ENCODE measurements at regions not wholly inside any gene's neighbourhood (a gene's known extent, or its start where the extent isn't known, plus 50 kb on each side); places are given as distances from the start of the nearest gene placed in this dataset.

DNA sequence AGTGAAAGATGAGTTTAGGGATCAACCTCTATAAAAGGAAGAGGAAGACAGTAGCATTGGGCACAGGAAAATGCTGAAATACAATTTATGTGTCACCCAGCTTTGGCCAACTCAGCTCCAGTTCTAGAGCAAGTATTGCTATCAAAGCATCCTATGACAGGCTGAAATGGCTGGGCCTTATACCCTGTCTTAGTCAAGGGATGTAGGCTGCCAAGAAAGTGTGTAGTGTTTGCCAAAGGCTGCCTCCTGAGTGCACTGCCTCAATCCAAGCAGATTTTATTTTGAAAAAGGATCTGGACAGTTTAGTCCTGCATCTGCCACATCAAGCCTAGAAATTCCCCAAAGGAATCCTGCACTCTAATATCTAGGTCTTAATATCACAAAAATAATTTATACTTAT is 359.9 kb upstream of the ZC3H15 start:
- TF ChIP-seq, protein P1, sequence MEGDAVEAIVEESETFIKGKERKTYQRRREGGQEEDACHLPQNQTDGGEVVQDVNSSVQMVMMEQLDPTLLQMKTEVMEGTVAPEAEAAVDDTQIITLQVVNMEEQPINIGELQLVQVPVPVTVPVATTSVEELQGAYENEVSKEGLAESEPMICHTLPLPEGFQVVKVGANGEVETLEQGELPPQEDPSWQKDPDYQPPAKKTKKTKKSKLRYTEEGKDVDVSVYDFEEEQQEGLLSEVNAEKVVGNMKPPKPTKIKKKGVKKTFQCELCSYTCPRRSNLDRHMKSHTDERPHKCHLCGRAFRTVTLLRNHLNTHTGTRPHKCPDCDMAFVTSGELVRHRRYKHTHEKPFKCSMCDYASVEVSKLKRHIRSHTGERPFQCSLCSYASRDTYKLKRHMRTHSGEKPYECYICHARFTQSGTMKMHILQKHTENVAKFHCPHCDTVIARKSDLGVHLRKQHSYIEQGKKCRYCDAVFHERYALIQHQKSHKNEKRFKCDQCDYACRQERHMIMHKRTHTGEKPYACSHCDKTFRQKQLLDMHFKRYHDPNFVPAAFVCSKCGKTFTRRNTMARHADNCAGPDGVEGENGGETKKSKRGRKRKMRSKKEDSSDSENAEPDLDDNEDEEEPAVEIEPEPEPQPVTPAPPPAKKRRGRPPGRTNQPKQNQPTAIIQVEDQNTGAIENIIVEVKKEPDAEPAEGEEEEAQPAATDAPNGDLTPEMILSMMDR (IDR thresholded peaks at IDR 0.05): no peak
- TF ChIP-seq POLR2A (IDR thresholded peaks at IDR 0.05): no peak
